Liver (tissue), 3 donors: ENCODE measurements at regions not wholly inside any gene's neighbourhood (a gene's known extent, or its start where the extent isn't known, plus 50 kb on each side); places are given as distances from the start of the nearest gene placed in this dataset.

Source experiments
- EGR1 ChIP-seq, 2 donors: IDR thresholded peaks; 2 replicates each; pipeline ENCODE4 v1.6.1; 2016 to 2018; ENCODE audit warnings: antibody characterized with exemption in 2 of 2, low read depth in 2 of 2
- FOXA1 ChIP-seq: IDR thresholded peaks from 2 replicates; pipeline ENCODE4 v1.6.1; 2016; ENCODE audit warnings: antibody characterized with exemption
- GABPA ChIP-seq, 2 donors: IDR thresholded peaks in 1 of 2; conservative IDR thresholded peaks in 1 of 2; 2 replicates each; pipeline ENCODE4 v1.6.1; 2016; ENCODE audit warnings: antibody characterized with exemption in 2 of 2, mild to moderate bottlenecking in 1 of 2, moderate library complexity in 1 of 2
- HNF4A ChIP-seq, 2 donors: conservative IDR thresholded peaks; 2 replicates each; pipeline ENCODE4 v1.6.1; 2016; ENCODE audit warnings: antibody characterized with exemption in 2 of 2, mild to moderate bottlenecking in 2 of 2
- JUND ChIP-seq, 2 donors: IDR thresholded peaks; 2 replicates each; pipeline ENCODE4 v1.6.1; 2016; ENCODE audit warnings: antibody characterized with exemption in 2 of 2
- NR2F2 ChIP-seq: IDR thresholded peaks from 2 replicates; pipeline ENCODE4 v1.6.1; 2016; ENCODE audit warnings: antibody characterized with exemption
- TAF1 ChIP-seq: conservative IDR thresholded peaks from 2 replicates; pipeline ENCODE4 v1.6.1; 2016; ENCODE audit warnings: antibody characterized with exemption, mild to moderate bottlenecking
- YY1 ChIP-seq: IDR thresholded peaks from 2 replicates; pipeline ENCODE4 v1.6.1; 2016; ENCODE audit warnings: antibody characterized with exemption, mild to moderate bottlenecking
- TF ChIP-seq, protein P1 (sequence below): fragments of 150-350 bp; IDR thresholded peaks from 2 replicates; pipeline ENCODE4 v1.5.1; 2017; ENCODE audit warnings: improper control_type of control experiment, low read depth, low read length; ENCODE audit not compliant: missing input control
- TF ChIP-seq, protein P2 (sequence below): IDR thresholded peaks from 2 replicates; pipeline ENCODE4 v1.6.1; 2016; ENCODE audit warnings: antibody characterized with exemption
- TF ChIP-seq, protein P3 (sequence below): IDR thresholded peaks from 2 replicates; pipeline ENCODE4 v1.6.1; 2016; ENCODE audit warnings: antibody characterized with exemption
- donor health status: healthy.
- donor health status: healthy.

DNA sequence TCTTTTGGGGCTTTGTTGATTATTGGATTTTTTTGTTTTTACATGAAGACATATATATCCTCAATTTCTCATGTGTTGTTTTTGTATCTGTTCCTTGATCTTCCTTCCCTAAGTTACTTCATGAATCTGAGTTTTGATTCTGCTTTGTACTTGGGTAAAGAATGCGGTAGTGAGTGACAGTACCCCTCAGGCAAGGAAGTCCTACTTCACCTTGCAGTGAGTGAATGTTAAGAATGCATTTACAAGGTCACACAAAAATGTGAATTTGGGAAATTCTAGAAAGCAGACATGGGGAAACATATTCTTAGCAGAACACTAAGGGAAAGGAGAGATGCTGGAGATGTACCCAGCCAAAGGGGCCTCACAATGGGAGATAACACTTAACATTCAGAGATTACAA, 373.1 kb upstream of the LCORL start:
- TF ChIP-seq, protein P1, sequence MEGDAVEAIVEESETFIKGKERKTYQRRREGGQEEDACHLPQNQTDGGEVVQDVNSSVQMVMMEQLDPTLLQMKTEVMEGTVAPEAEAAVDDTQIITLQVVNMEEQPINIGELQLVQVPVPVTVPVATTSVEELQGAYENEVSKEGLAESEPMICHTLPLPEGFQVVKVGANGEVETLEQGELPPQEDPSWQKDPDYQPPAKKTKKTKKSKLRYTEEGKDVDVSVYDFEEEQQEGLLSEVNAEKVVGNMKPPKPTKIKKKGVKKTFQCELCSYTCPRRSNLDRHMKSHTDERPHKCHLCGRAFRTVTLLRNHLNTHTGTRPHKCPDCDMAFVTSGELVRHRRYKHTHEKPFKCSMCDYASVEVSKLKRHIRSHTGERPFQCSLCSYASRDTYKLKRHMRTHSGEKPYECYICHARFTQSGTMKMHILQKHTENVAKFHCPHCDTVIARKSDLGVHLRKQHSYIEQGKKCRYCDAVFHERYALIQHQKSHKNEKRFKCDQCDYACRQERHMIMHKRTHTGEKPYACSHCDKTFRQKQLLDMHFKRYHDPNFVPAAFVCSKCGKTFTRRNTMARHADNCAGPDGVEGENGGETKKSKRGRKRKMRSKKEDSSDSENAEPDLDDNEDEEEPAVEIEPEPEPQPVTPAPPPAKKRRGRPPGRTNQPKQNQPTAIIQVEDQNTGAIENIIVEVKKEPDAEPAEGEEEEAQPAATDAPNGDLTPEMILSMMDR, result no peak
- TF ChIP-seq GABPA (IDR thresholded peaks at IDR 0.05 in 1 of 2, conservative IDR thresholded peaks at IDR 0.05 in 1 of 2), result no peak
- TF ChIP-seq YY1, result no peak
- TF ChIP-seq JUND (IDR thresholded peaks at IDR 0.05), result no peak
- TF ChIP-seq, protein P2, sequence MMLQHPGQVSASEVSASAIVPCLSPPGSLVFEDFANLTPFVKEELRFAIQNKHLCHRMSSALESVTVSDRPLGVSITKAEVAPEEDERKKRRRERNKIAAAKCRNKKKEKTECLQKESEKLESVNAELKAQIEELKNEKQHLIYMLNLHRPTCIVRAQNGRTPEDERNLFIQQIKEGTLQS, result no peak
- no peak for TF ChIP-seq EGR1 (IDR thresholded peaks at IDR 0.05; ENCODE audit: low read depth in 2 of 2)
- TF ChIP-seq HNF4A (conservative IDR thresholded peaks at IDR 0.05), result no peak
- TF ChIP-seq TAF1, result no peak
- TF ChIP-seq, protein P3, sequence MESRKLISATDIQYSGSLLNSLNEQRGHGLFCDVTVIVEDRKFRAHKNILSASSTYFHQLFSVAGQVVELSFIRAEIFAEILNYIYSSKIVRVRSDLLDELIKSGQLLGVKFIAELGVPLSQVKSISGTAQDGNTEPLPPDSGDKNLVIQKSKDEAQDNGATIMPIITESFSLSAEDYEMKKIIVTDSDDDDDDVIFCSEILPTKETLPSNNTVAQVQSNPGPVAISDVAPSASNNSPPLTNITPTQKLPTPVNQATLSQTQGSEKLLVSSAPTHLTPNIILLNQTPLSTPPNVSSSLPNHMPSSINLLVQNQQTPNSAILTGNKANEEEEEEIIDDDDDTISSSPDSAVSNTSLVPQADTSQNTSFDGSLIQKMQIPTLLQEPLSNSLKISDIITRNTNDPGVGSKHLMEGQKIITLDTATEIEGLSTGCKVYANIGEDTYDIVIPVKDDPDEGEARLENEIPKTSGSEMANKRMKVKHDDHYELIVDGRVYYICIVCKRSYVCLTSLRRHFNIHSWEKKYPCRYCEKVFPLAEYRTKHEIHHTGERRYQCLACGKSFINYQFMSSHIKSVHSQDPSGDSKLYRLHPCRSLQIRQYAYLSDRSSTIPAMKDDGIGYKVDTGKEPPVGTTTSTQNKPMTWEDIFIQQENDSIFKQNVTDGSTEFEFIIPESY, result no peak
- TF ChIP-seq FOXA1, result no peak
- no peak for TF ChIP-seq NR2F2
